ENCODE measurements at regions not wholly inside any gene's neighbourhood (a gene's known extent, or its start where the extent isn't known, plus 50 kb on each side); places are given as distances from the start of the nearest gene placed in this dataset.

- no peak for TF ChIP-seq ZFX (IDR thresholded peaks at IDR 0.05)
- no peak for TF ChIP-seq EZH2 (IDR thresholded peaks at IDR 0.05)
- TF ChIP-seq POLR2AphosphoS5 (IDR thresholded peaks at IDR 0.05; ENCODE audit: low read depth, low read length) = no peak
- no peak for TF ChIP-seq SIN3A (IDR thresholded peaks at IDR 0.05; ENCODE audit: low read depth)
- no peak for TF ChIP-seq ELF1 (IDR thresholded peaks at IDR 0.05; ENCODE audit: borderline replicate concordance, low read depth)
- no peak for TF ChIP-seq ATF3 (IDR thresholded peaks at IDR 0.05)
- no peak for TF ChIP-seq POLR2A (IDR thresholded peaks at IDR 0.05; ENCODE audit: borderline replicate concordance, extremely low read depth, insufficient read depth, insufficient read length)
- no peak for TF ChIP-seq CTCF (IDR thresholded peaks at IDR 0.05 in 2 of 3, conservative IDR thresholded peaks at IDR 0.05 in 1 of 3; ENCODE audit: borderline replicate concordance in 1 of 3, insufficient read depth in 1 of 3, low read depth in 2 of 3, low read length in 2 of 3)
- no peak for TF ChIP-seq CEBPB (IDR thresholded peaks at IDR 0.05; ENCODE audit: low read depth)
- no peak for TF ChIP-seq MAX (IDR thresholded peaks at IDR 0.05)
Observed at GRCh38 chr16:65225488-65225887, 103.6 kb upstream of the CDH11 start.
